ENCODE measurements at regions not wholly inside any gene's neighbourhood (a gene's known extent, or its start where the extent isn't known, plus 50 kb on each side); places are given as distances from the start of the nearest gene placed in this dataset.

DNA sequence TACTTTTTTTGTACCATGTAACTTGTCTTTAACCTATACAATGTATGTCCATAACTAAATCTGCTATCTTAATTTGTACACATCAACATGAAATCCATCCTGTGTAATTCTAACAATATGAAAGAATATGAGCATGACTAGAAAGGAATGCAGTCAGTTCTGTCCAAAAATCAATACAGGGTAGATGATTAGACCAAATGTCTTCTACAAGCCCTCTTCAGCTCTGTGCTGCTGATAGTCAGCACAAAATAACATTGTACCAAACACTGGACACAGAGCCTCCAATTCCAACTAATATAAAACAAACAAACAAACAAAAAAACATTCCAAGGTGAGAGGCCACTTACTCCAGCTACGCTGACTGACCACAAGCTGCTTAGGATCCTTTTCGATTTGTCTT, 301.4 kb upstream of the IRAK1BP1 start:
- Histone ChIP-seq H3K36me3 (no peaks in the 10 kb centered on the region), H3K4me3 (no peak overlapping the region), H3K27me3 (no peaks in the 10 kb centered on the region), H3K9me3 (peaks cover 0 to 20% of the 10 kb centered on the region in 2 donors), H3K4me1 (no peaks in the 10 kb centered on the region), H3K27ac (no peak overlapping the region)
- intact Hi-C loops (cut with DNase I) = no loop called here
- no peak for DNase-seq
- ATAC-seq = no peak
- TF ChIP-seq, protein P1, sequence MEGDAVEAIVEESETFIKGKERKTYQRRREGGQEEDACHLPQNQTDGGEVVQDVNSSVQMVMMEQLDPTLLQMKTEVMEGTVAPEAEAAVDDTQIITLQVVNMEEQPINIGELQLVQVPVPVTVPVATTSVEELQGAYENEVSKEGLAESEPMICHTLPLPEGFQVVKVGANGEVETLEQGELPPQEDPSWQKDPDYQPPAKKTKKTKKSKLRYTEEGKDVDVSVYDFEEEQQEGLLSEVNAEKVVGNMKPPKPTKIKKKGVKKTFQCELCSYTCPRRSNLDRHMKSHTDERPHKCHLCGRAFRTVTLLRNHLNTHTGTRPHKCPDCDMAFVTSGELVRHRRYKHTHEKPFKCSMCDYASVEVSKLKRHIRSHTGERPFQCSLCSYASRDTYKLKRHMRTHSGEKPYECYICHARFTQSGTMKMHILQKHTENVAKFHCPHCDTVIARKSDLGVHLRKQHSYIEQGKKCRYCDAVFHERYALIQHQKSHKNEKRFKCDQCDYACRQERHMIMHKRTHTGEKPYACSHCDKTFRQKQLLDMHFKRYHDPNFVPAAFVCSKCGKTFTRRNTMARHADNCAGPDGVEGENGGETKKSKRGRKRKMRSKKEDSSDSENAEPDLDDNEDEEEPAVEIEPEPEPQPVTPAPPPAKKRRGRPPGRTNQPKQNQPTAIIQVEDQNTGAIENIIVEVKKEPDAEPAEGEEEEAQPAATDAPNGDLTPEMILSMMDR (IDR thresholded peaks at IDR 0.05) = no peak

DNA sequence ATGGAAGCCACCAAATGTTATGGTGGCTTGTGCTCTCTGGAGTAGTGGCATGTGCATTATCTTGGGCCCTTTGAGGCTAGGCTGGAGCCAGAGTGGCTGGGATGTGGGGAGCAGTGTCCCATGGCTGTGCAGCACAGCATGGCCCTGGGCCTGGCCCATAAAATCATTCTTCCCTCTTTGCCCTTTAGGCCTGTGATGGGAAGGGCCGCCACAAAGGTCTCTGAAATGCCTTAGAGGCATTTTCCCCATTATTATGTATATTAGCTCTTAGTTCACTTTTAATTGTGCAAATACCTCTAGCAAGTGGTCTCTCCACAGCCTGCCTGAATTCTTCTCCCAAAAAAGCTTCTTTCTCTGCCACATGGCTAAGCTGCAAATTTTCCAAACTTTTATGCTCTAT, 297.3 kb upstream of the IRAK1BP1 start:
- H3K27me3 ChIP-seq = no peaks in the 10 kb centered on the region
- TF ChIP-seq, protein P1 (IDR thresholded peaks at IDR 0.05) = no peak
- ATAC-seq (no peak), DNase-seq (no peak)
- no peaks in the 10 kb centered on the region for H3K36me3 ChIP-seq
- no peak overlapping the region for H3K27ac ChIP-seq
- no peak overlapping the region for H3K4me3 ChIP-seq
- peaks cover 0 to 36% of the 10 kb centered on the region in 2 donors for H3K9me3 ChIP-seq
- intact Hi-C loops (cut with DNase I) = no loop called here
- H3K4me1 ChIP-seq = no peaks in the 10 kb centered on the region

DNA sequence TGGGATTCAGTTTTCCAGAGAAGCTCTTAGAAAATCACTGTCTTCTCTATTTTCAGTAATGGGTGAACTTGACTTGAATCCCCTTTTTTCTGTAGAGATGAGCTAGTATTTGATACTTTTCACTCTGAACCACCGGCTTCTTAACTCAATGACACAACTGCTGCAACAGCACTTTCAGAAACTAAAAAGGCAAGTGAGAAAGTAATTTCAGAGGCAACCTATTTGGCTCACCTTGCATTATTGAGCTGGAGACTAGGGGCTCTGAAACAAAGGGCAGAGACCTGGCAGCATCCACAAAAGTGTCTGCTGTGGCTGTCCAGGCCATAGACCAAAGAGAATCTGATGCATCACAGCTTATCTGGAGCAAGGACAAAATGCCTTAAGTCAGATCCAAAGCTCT, 289.8 kb upstream of the IRAK1BP1 start:
- no peaks in the 10 kb centered on the region for H3K27me3 ChIP-seq
- no peak for DNase-seq
- no peaks in the 10 kb centered on the region for H3K36me3 ChIP-seq
- intact Hi-C loops (cut with DNase I) = no loop called here
- no peak for ATAC-seq
- TF ChIP-seq, protein P1 (IDR thresholded peaks at IDR 0.05) = no peak
- no peak overlapping the region for H3K4me3 ChIP-seq
- H3K9me3 ChIP-seq = peaks cover 0 to 5% of the 10 kb centered on the region in 2 donors
- no peaks in the 10 kb centered on the region for H3K4me1 ChIP-seq
- no peak overlapping the region for H3K27ac ChIP-seq

DNA sequence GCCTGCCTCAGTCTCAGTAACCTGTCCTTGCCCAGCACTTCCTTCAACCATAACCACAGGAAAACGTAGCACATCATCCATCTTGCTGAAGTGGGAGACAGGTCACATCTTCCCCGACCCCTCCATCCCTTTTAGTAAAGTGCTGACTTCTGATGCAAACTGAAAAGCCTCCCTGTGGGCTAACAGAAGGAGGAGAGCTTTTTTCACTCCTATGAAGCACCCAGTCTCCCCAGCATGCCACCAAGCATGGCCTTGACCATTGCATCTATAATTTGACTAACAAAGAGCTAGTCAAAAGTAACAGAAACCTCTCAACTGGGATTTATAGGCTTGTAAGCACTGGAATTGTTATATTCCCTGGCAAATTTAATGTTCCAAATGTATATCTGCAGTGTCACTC, 288.9 kb upstream of the IRAK1BP1 start:
- DNase-seq = no peak
- no peaks in the 10 kb centered on the region for H3K27me3 ChIP-seq
- no peaks in the 10 kb centered on the region for H3K9me3 ChIP-seq
- TF ChIP-seq, protein P1 (IDR thresholded peaks at IDR 0.05) = no peak
- H3K27ac ChIP-seq = no peak overlapping the region
- H3K4me3 ChIP-seq = no peak overlapping the region
- no peaks in the 10 kb centered on the region for H3K4me1 ChIP-seq
- H3K36me3 ChIP-seq = no peaks in the 10 kb centered on the region
- no peak for ATAC-seq
- intact Hi-C loops (cut with DNase I) = no loop called here

DNA sequence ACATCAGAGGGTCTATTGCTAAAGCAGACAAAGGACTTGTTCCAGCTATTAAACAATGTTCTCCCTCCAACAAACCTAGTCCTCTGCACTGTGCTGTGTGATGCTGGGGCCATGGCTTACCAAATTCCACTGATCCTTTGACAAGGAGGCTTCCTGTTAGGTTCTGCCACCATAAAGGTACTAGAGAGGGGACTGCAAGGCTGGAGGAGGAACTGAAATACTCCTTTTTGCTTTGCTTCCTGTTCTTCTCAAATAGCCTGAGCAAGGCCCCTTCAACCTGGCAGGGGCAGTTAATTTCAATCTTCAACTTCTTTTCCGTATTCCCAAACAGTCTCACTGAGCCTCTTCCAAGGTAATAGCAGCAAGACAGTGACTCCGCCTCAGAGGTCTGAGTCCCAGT, 286.4 kb upstream of the IRAK1BP1 start:
- intact Hi-C loops (cut with DNase I) = no loop called here
- TF ChIP-seq, protein P1 (IDR thresholded peaks at IDR 0.05) = no peak
- DNase-seq (no peak), ATAC-seq (no peak)
- Histone ChIP-seq H3K4me3 (no peak overlapping the region), H3K9me3 (no peaks in the 10 kb centered on the region), H3K27me3 (no peaks in the 10 kb centered on the region), H3K4me1 (no peaks in the 10 kb centered on the region), H3K36me3 (no peaks in the 10 kb centered on the region), H3K27ac (no peak overlapping the region)

Data from left lung (tissue), 4 donors.